Activated CD4-positive, alpha-beta T cell treated with anti-CD3 and anti-CD28 coated beads, Interleukin-2, amount 10 ng/mL, durations not matched to agents 24 days and 14 days (primary cell): ENCODE measurements at regions not wholly inside any gene's neighbourhood (a gene's known extent, or its start where the extent isn't known, plus 50 kb on each side); places are given as distances from the start of the nearest gene placed in this dataset.
"Not testable (repeated sequence)": the region's sequence is repeated elsewhere in the genome, so short reads cannot be mapped to it uniquely, and the experiment has no call there.

ENCODE experiments used
- DNase-seq: peaks from one replicate; pipeline ENCODE4 v3.0.0; 2022
- H3K27ac Mint-ChIP-seq: one replicate; pipeline ENCODE4 v1.8.0; 2022; ENCODE audit warnings: mild to moderate bottlenecking, mixed read lengths
- H3K27me3 Mint-ChIP-seq: one replicate; pipeline ENCODE4 v1.8.0; 2022; ENCODE audit warnings: mixed read lengths
- H3K36me3 Mint-ChIP-seq: one replicate; pipeline ENCODE4 v1.8.0; 2022; ENCODE audit warnings: low read depth, mild to moderate bottlenecking, mixed read lengths
- H3K4me1 Mint-ChIP-seq: one replicate; pipeline ENCODE4 v1.8.0; 2021; ENCODE audit warnings: mixed read lengths
- H3K4me3 Mint-ChIP-seq: one replicate; pipeline ENCODE4 v1.8.0; 2022; ENCODE audit warnings: mild to moderate bottlenecking, moderate library complexity, mixed read lengths
- H3K9me3 Mint-ChIP-seq: one replicate; pipeline ENCODE4 v1.8.0; 2021; ENCODE audit warnings: mixed read lengths
- intact Hi-C: fragments of 100-400 bp; cut with micrococcal nuclease; formaldehyde crosslinking; loops from one replicate; pipeline ENCODE4 v1.15.1; 2023

GRCh38 chr13:21243898-21244184 lies 67.4 kb downstream of the MRPL57 start:
- H3K9me3 Mint-ChIP-seq, H3K4me1 Mint-ChIP-seq, H3K36me3 Mint-ChIP-seq, DNase-seq, intact Hi-C loops, H3K27me3 Mint-ChIP-seq, H3K4me3 Mint-ChIP-seq, H3K27ac Mint-ChIP-seq: not testable (repeated sequence)

- DNase-seq = no peak
- intact Hi-C loops = no loop called here
- Mint-ChIP-seq H3K9me3 (no peaks in the 10 kb centered on the region), H3K4me3 (no peak overlapping the region), H3K4me1 (no peaks in the 10 kb centered on the region), H3K27ac (no peak overlapping the region), H3K27me3 (peaks cover 7% of the 10 kb centered on the region), H3K36me3 (no peaks in the 10 kb centered on the region)
Observed at GRCh38 chr13:21246761-21247452, 70.4 kb downstream of the MRPL57 start.

- no peak overlapping the region for H3K4me3 Mint-ChIP-seq
- intact Hi-C loops = no loop called here
- DNase-seq = no peak
- peaks cover 15% of the 10 kb centered on the region for H3K27me3 Mint-ChIP-seq
- no peak overlapping the region for H3K27ac Mint-ChIP-seq
- H3K9me3 Mint-ChIP-seq = no peaks in the 10 kb centered on the region
- H3K4me1 Mint-ChIP-seq = peaks cover 6% of the 10 kb centered on the region
- H3K36me3 Mint-ChIP-seq = no peaks in the 10 kb centered on the region
Observed at GRCh38 chr13:21256351-21256761, 79.9 kb downstream of the MRPL57 start.

- Mint-ChIP-seq H3K27ac (no peak overlapping the region), H3K36me3 (no peaks in the 10 kb centered on the region), H3K9me3 (no peaks in the 10 kb centered on the region), H3K4me1 (peaks cover 6% of the 10 kb centered on the region), H3K4me3 (no peak overlapping the region), H3K27me3 (peaks cover 11% of the 10 kb centered on the region)
- no peak for DNase-seq
- intact Hi-C loops = no loop called here
Observed at GRCh38 chr13:21256891-21257290, 80.4 kb downstream of the MRPL57 start.

GRCh38 chr13:21259571-21260455 lies 83.4 kb downstream of the MRPL57 start:
- no peaks in the 10 kb centered on the region for H3K36me3 Mint-ChIP-seq
- intact Hi-C loops = no loop called here
- no peak overlapping the region for H3K4me3 Mint-ChIP-seq
- DNase-seq = no peak
- no peak overlapping the region for H3K27ac Mint-ChIP-seq
- H3K4me1 Mint-ChIP-seq = peaks cover 6% of the 10 kb centered on the region
- peaks cover 1% of the 10 kb centered on the region for H3K27me3 Mint-ChIP-seq
- no peaks in the 10 kb centered on the region for H3K9me3 Mint-ChIP-seq

- DNase-seq, H3K27ac Mint-ChIP-seq, intact Hi-C loops, H3K4me1 Mint-ChIP-seq, H3K9me3 Mint-ChIP-seq, H3K36me3 Mint-ChIP-seq, H3K4me3 Mint-ChIP-seq, H3K27me3 Mint-ChIP-seq: not testable (repeated sequence)
Observed at GRCh38 chr13:21260561-21261290, 84.3 kb downstream of the MRPL57 start.

GRCh38 chr13:21261487-21262216 lies 85.2 kb downstream of the MRPL57 start:
- H3K9me3 Mint-ChIP-seq, intact Hi-C loops, H3K4me1 Mint-ChIP-seq, H3K27me3 Mint-ChIP-seq, H3K36me3 Mint-ChIP-seq, H3K4me3 Mint-ChIP-seq, DNase-seq, H3K27ac Mint-ChIP-seq: not testable (repeated sequence)

- H3K4me3 Mint-ChIP-seq, H3K27ac Mint-ChIP-seq, DNase-seq, H3K9me3 Mint-ChIP-seq, H3K27me3 Mint-ChIP-seq, H3K36me3 Mint-ChIP-seq, H3K4me1 Mint-ChIP-seq, intact Hi-C loops: not testable (repeated sequence)
Observed at GRCh38 chr13:21263909-21264308, 87.5 kb downstream of the MRPL57 start.

- H3K4me3 Mint-ChIP-seq, H3K9me3 Mint-ChIP-seq, intact Hi-C loops, DNase-seq, H3K27me3 Mint-ChIP-seq, H3K36me3 Mint-ChIP-seq, H3K27ac Mint-ChIP-seq, H3K4me1 Mint-ChIP-seq: not testable (repeated sequence)
Observed at GRCh38 chr13:21268485-21268884, 92.0 kb downstream of the MRPL57 start.

- H3K27me3 Mint-ChIP-seq, DNase-seq, intact Hi-C loops, H3K4me3 Mint-ChIP-seq, H3K9me3 Mint-ChIP-seq, H3K4me1 Mint-ChIP-seq, H3K27ac Mint-ChIP-seq, H3K36me3 Mint-ChIP-seq: not testable (repeated sequence)
Observed at GRCh38 chr13:21272439-21272838, 96.0 kb downstream of the MRPL57 start.

GRCh38 chr13:21274457-21274856 lies 98.0 kb downstream of the MRPL57 start:
- H3K27me3 Mint-ChIP-seq, H3K27ac Mint-ChIP-seq, intact Hi-C loops, H3K9me3 Mint-ChIP-seq, H3K36me3 Mint-ChIP-seq, H3K4me1 Mint-ChIP-seq, DNase-seq, H3K4me3 Mint-ChIP-seq: not testable (repeated sequence)

- Mint-ChIP-seq H3K9me3 (no peaks in the 10 kb centered on the region), H3K4me3 (no peak overlapping the region), H3K4me1 (no peaks in the 10 kb centered on the region), H3K36me3 (no peaks in the 10 kb centered on the region), H3K27ac (no peak overlapping the region), H3K27me3 (peaks cover 36% of the 10 kb centered on the region)
- DNase-seq = no peak
- intact Hi-C loops = no loop called here
Observed at GRCh38 chr13:21282065-21282464, 105.6 kb downstream of the MRPL57 start.

GRCh38 chr13:21287331-21287907 lies 111.0 kb downstream of the MRPL57 start:
- peaks cover 6% of the 10 kb centered on the region for H3K9me3 Mint-ChIP-seq
- intact Hi-C loops = no loop called here
- H3K4me3 Mint-ChIP-seq = no peak overlapping the region

More at GRCh38 chr13:21287331-21287907, 111.0 kb downstream of the MRPL57 start:
- no peak for DNase-seq
- Mint-ChIP-seq H3K4me1 (peaks cover 2% of the 10 kb centered on the region), H3K36me3 (no peaks in the 10 kb centered on the region), H3K27me3 (peaks cover 25% of the 10 kb centered on the region), H3K27ac (no peak overlapping the region)
